ENCODE measurements at regions not wholly inside any gene's neighbourhood (a gene's known extent, or its start where the extent isn't known, plus 50 kb on each side); places are given as distances from the start of the nearest gene placed in this dataset.

DNA sequence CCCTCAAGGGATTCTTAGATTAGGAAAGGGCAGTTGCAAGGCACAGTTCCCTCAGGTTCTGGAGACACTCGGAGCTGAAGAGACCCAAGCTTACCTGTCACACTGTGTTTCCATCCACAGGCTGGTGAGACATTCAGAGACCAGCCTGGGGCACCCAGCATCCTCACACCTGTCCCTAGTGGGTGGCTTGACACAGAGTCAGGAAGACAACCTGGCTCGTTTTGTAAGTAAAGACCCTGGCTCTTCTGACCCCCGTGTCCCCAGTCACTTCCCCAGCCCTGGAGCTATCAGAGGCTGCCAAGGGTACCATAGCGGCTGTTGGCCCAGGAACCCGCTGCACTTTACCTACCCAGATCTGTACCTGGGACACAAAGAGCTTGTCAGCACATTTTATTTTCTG lies 409.8 kb downstream of the MATN1 start:
- TF ChIP-seq PPARA (CRISPR knock-in tag; IDR thresholded peaks at IDR 0.05; ENCODE audit: borderline replicate concordance) = no peak
- no peak for TF ChIP-seq ZNF8 (CRISPR knock-in tag; IDR thresholded peaks at IDR 0.05)
- no peak for TF ChIP-seq ZNF70 (CRISPR knock-in tag; IDR thresholded peaks at IDR 0.05)
- TF ChIP-seq GLIS3 (CRISPR knock-in tag; IDR thresholded peaks at IDR 0.05) = no peak
- TF ChIP-seq, protein P1, sequence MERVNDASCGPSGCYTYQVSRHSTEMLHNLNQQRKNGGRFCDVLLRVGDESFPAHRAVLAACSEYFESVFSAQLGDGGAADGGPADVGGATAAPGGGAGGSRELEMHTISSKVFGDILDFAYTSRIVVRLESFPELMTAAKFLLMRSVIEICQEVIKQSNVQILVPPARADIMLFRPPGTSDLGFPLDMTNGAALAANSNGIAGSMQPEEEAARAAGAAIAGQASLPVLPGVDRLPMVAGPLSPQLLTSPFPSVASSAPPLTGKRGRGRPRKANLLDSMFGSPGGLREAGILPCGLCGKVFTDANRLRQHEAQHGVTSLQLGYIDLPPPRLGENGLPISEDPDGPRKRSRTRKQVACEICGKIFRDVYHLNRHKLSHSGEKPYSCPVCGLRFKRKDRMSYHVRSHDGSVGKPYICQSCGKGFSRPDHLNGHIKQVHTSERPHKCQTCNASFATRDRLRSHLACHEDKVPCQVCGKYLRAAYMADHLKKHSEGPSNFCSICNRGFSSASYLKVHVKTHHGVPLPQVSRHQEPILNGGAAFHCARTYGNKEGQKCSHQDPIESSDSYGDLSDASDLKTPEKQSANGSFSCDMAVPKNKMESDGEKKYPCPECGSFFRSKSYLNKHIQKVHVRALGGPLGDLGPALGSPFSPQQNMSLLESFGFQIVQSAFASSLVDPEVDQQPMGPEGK (CRISPR knock-in tag; IDR thresholded peaks at IDR 0.05; ENCODE audit: borderline replicate concordance) = no peak
- no peak for TF ChIP-seq TCF4 (CRISPR knock-in tag; IDR thresholded peaks at IDR 0.05; ENCODE audit: borderline replicate concordance)
- no peak for TF ChIP-seq SNAI2 (CRISPR knock-in tag; IDR thresholded peaks at IDR 0.05)
- no peak for TF ChIP-seq ISL1 (CRISPR knock-in tag; IDR thresholded peaks at IDR 0.05)
- no peak for TF ChIP-seq TOX (CRISPR knock-in tag; IDR thresholded peaks at IDR 0.05; ENCODE audit: borderline replicate concordance)
- no peak for TF ChIP-seq CSDC2 (CRISPR knock-in tag; IDR thresholded peaks at IDR 0.05)
- TF ChIP-seq, protein P2, sequence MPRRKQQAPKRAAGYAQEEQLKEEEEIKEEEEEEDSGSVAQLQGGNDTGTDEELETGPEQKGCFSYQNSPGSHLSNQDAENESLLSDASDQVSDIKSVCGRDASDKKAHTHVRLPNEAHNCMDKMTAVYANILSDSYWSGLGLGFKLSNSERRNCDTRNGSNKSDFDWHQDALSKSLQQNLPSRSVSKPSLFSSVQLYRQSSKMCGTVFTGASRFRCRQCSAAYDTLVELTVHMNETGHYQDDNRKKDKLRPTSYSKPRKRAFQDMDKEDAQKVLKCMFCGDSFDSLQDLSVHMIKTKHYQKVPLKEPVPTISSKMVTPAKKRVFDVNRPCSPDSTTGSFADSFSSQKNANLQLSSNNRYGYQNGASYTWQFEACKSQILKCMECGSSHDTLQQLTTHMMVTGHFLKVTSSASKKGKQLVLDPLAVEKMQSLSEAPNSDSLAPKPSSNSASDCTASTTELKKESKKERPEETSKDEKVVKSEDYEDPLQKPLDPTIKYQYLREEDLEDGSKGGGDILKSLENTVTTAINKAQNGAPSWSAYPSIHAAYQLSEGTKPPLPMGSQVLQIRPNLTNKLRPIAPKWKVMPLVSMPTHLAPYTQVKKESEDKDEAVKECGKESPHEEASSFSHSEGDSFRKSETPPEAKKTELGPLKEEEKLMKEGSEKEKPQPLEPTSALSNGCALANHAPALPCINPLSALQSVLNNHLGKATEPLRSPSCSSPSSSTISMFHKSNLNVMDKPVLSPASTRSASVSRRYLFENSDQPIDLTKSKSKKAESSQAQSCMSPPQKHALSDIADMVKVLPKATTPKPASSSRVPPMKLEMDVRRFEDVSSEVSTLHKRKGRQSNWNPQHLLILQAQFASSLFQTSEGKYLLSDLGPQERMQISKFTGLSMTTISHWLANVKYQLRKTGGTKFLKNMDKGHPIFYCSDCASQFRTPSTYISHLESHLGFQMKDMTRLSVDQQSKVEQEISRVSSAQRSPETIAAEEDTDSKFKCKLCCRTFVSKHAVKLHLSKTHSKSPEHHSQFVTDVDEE (CRISPR knock-in tag; IDR thresholded peaks at IDR 0.05) = no peak
- TF ChIP-seq OSR1 (CRISPR knock-in tag; IDR thresholded peaks at IDR 0.05) = no peak
- no peak for TF ChIP-seq RARB (CRISPR knock-in tag; IDR thresholded peaks at IDR 0.05)
- TF ChIP-seq ZC3H10 (CRISPR knock-in tag; IDR thresholded peaks at IDR 0.05) = no peak
- no peak for TF ChIP-seq ZFP30 (CRISPR knock-in tag; IDR thresholded peaks at IDR 0.05)
- TF ChIP-seq ZFP3 (CRISPR knock-in tag; IDR thresholded peaks at IDR 0.05) = no peak
- no peak for TF ChIP-seq ZNF565 (CRISPR knock-in tag; conservative IDR thresholded peaks at IDR 0.05; ENCODE audit: low read depth)
- ATAC-seq = no peak

DNA sequence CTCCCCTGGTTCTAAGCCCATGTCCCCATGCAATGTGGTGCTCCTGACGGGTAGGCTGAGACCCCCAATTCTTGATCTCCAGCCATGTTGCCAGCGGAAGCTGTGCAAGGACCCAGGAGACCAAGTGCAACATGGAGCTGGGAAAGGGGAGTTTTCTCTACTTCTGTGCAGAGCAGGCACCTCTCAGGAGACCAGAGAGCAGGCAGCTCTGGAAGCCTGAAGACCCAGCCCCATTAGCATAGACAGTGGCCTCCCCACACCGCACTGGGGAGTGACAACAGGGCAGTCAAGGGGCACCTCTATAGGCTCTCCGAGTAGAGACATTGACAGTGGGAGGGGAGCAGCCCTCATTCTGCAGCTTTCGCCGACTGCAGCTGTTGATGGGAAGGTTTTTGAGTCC lies 410.2 kb downstream of the MATN1 start:
- no peak for ATAC-seq

More for the DNA sequence above, 410.2 kb downstream of the MATN1 start:
- TF ChIP-seq ESRRG (CRISPR knock-in tag; IDR thresholded peaks at IDR 0.05) = no peak
- no peak for TF ChIP-seq GLIS3 (CRISPR knock-in tag; IDR thresholded peaks at IDR 0.05)
- no peak for TF ChIP-seq TCF4 (CRISPR knock-in tag; IDR thresholded peaks at IDR 0.05; ENCODE audit: borderline replicate concordance)
- TF ChIP-seq ARNTL (CRISPR knock-in tag; IDR thresholded peaks at IDR 0.05; ENCODE audit: borderline replicate concordance, low read depth) = no peak
- TF ChIP-seq, protein P2 (CRISPR knock-in tag; IDR thresholded peaks at IDR 0.05) = no peak
- no peak for TF ChIP-seq ZNF8 (CRISPR knock-in tag; IDR thresholded peaks at IDR 0.05)
- TF ChIP-seq, protein P3, sequence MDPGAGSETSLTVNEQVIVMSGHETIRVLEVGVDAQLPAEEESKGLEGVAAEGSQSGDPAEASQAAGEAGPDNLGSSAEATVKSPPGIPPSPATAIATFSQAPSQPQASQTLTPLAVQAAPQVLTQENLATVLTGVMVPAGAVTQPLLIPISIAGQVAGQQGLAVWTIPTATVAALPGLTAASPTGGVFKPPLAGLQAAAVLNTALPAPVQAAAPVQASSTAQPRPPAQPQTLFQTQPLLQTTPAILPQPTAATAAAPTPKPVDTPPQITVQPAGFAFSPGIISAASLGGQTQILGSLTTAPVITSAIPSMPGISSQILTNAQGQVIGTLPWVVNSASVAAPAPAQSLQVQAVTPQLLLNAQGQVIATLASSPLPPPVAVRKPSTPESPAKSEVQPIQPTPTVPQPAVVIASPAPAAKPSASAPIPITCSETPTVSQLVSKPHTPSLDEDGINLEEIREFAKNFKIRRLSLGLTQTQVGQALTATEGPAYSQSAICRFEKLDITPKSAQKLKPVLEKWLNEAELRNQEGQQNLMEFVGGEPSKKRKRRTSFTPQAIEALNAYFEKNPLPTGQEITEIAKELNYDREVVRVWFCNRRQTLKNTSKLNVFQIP (CRISPR knock-in tag; IDR thresholded peaks at IDR 0.05; ENCODE audit: borderline replicate concordance, low read depth) = no peak
- no peak for TF ChIP-seq ZFP3 (CRISPR knock-in tag; IDR thresholded peaks at IDR 0.05)
- TF ChIP-seq ZNF565 (CRISPR knock-in tag; conservative IDR thresholded peaks at IDR 0.05; ENCODE audit: low read depth) = no peak
- TF ChIP-seq ZFP30 (CRISPR knock-in tag; IDR thresholded peaks at IDR 0.05) = no peak
- TF ChIP-seq TOX (CRISPR knock-in tag; IDR thresholded peaks at IDR 0.05; ENCODE audit: borderline replicate concordance) = no peak
- TF ChIP-seq, protein P1 (CRISPR knock-in tag; IDR thresholded peaks at IDR 0.05; ENCODE audit: borderline replicate concordance) = no peak
- TF ChIP-seq RARB (CRISPR knock-in tag; IDR thresholded peaks at IDR 0.05) = no peak
- no peak for TF ChIP-seq PPARA (CRISPR knock-in tag; IDR thresholded peaks at IDR 0.05; ENCODE audit: borderline replicate concordance)
- no peak for TF ChIP-seq ISL1 (CRISPR knock-in tag; IDR thresholded peaks at IDR 0.05)
